ENCODE measurements at regions not wholly inside any gene's neighbourhood (a gene's known extent, or its start where the extent isn't known, plus 50 kb on each side); places are given as distances from the start of the nearest gene placed in this dataset.
A peak's percentile ranks its signal among the peaks of the same experiment; 100 is the strongest.
"Not testable (repeated sequence)": the region's sequence is repeated elsewhere in the genome, so short reads cannot be mapped to it uniquely, and the experiment has no call there.

DNA sequence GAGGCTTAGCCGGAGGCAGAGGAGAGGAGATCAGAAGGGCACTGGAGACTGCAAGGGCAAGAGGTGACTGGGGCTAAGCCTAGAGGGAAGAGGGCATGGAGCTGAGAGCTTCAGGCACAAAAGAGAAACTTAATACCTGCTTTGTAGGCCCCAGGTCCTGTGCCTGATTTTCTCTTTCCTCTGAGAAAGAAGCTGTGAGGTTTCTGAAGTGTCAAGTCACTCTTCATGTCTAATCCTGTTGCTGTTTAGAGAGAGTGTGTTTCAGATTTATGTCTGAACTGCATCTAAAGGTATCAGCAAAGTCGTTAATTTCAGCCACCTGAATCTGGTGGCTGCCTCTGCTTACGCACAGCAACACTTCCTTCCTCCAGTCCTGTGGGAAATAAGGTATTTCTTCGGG lies 106.9 kb upstream of the RNU6-1 start:
- H3K27ac ChIP-seq: peak overlapping the region in 3 of 5 donors; percentile 6 to 83 (median 11)
- no peaks in the 10 kb centered on the region for H3K9me3 ChIP-seq (replicated peaks in 1 of 3)
- H3K27me3 ChIP-seq: no peaks in the 10 kb centered on the region
- H3K36me3 ChIP-seq (replicated peaks in 1 of 2): no peaks in the 10 kb centered on the region
- no peak overlapping the region for H3K4me3 ChIP-seq
- TF ChIP-seq POLR2A (IDR thresholded peaks at IDR 0.05) (no peak), CTCF (IDR thresholded peaks at IDR 0.05) (no peak)
- H3K4me1 ChIP-seq (replicated peaks in 1 of 2): peaks cover 4 to 5% of the 10 kb centered on the region in 2 donors
- intact Hi-C loops (cut with DNase I): loop anchor here in 1 of 2 donors (10.0 kb wide), 1 partner anchor 72 kb away; no protein-coding TSS in a partner anchor
- no peak for DNase-seq
- WGBS, 4 donors: 67 to 71% (median 70%) methylated on average over 4 of the region's 4 CpGs

DNA sequence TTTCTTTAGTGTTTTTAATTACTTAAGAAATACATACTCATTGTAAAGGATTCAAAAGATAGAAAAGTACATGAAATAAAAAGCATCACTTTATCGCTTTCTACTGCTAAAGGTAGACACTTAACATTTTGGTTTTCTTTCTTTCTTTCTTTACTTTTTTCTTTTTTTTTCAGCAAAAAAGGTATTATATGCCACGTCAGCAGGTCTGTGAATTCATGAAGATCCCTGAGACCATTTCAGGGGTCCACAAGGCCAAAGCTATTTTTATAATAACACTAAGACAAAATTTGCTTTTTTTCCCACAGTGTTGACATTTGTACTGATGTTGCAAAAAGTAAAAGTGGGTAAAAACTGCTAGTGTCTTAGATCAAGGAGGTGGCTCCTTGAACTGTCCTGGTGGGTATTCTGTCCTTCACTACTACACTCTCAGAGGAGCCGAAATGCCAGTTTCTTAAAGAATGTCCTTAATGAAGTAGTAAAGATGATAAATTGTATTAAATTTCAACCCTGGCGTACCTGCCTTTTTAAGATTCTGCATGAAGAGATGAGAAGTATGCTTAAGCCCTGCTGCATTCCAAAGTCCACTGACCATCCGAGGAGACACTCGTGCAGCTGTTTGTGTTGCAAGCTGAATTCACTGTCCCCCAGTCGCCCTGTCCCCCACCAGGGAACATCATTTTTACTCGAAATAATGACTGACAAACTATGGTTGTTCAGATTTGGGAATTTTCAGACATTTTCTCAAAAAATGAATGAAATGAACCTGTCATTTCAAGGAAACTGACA lies 106.7 kb upstream of the PIAS1 start:
- no peak for TF ChIP-seq POLR2A (IDR thresholded peaks at IDR 0.05)
- no peak for TF ChIP-seq CTCF (IDR thresholded peaks at IDR 0.05)
- Histone ChIP-seq H3K27ac (peak overlapping the region in 1 of 5 donors; percentile 27), H3K36me3 (replicated peaks in 1 of 2) (no peaks in the 10 kb centered on the region), H3K4me1 (replicated peaks in 1 of 2) (peaks cover 4 to 5% of the 10 kb centered on the region in 2 donors), H3K4me3 (no peak overlapping the region), H3K9me3 (replicated peaks in 1 of 3) (no peaks in the 10 kb centered on the region), H3K27me3 (no peaks in the 10 kb centered on the region)
- no peak for DNase-seq
- WGBS, 4 donors: 88 to 90% (median 89%) methylated on average over 8 of the region's 8 CpGs
- intact Hi-C loops (cut with DNase I): loop anchor here in 1 of 2 donors (10.0 kb wide), 1 partner anchor 73 kb away; no protein-coding TSS in a partner anchor

DNA sequence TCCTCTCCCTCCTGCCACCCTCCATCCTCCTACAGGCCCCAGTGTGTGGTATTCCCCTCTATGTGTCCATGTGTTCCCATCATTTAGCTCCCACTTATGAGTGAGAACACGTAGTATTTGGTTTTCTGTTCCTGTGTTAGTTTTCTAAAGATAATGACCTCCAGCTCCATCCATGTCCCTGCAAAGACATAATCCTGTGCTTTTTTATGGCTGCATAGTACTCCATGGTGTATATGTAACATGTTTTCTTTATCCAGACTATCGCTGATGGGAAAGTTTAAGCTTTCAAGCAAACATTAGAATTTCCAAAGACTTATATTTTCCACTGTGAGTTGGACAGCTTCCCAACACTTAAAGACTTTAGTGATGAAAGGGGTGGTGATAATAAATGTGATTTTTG lies 105.9 kb upstream of the PIAS1 start:
- intact Hi-C loops (cut with DNase I): loop anchor here in 1 of 2 donors (10.0 kb wide), 1 partner anchor 73 kb away; no protein-coding TSS in a partner anchor
- Histone ChIP-seq H3K9me3 (replicated peaks in 1 of 3) (no peaks in the 10 kb centered on the region), H3K4me1 (replicated peaks in 1 of 2) (peaks cover 4 to 5% of the 10 kb centered on the region in 2 donors), H3K27me3 (no peaks in the 10 kb centered on the region), H3K36me3 (replicated peaks in 1 of 2) (no peaks in the 10 kb centered on the region), H3K4me3 (no peak overlapping the region), H3K27ac (no peak overlapping the region)
- no peak for DNase-seq
- WGBS, 4 donors: 96 to 99% (median 97%) methylated on average over 2 of the region's 2 CpGs
- TF ChIP-seq POLR2A (IDR thresholded peaks at IDR 0.05) (no peak), CTCF (IDR thresholded peaks at IDR 0.05) (no peak)

- H3K27me3 ChIP-seq; H3K9me3 ChIP-seq (replicated peaks in 1 of 3); H3K27ac ChIP-seq; H3K4me3 ChIP-seq; DNase-seq; H3K4me1 ChIP-seq (replicated peaks in 1 of 2); H3K36me3 ChIP-seq (replicated peaks in 1 of 2); intact Hi-C loops (cut with DNase I): not testable (repeated sequence)
- 77 to 86% (median 82%) methylated on average over 3 of the region's 3 CpGs for WGBS, 4 donors
These were observed 102.9 kb upstream of the PIAS1 start for GRCh38 chr15:67951187-67951586.

GRCh38 chr15:67953299-67953698 lies 100.8 kb upstream of the PIAS1 start:
- 75 to 90% (median 85%) methylated on average over 2 of the region's 2 CpGs for WGBS, 4 donors
- H3K4me3 ChIP-seq: no peak overlapping the region
- H3K27ac ChIP-seq: no peak overlapping the region
- H3K9me3 ChIP-seq (replicated peaks in 1 of 3): no peaks in the 10 kb centered on the region
- no peak for TF ChIP-seq CTCF (IDR thresholded peaks at IDR 0.05)
- TF ChIP-seq POLR2A (IDR thresholded peaks at IDR 0.05): no peak
- H3K4me1 ChIP-seq (replicated peaks in 1 of 2): no peaks in the 10 kb centered on the region
- no peaks in the 10 kb centered on the region for H3K27me3 ChIP-seq
- H3K36me3 ChIP-seq (replicated peaks in 1 of 2): no peaks in the 10 kb centered on the region
- DNase-seq: no peak
- intact Hi-C loops (cut with DNase I): no loop called here

Data from adrenal gland (tissue), 9 donors.